AG04450 (cell line): ENCODE measurements at regions not wholly inside any gene's neighbourhood (a gene's known extent, or its start where the extent isn't known, plus 50 kb on each side); places are given as distances from the start of the nearest gene placed in this dataset.

Experiments used
- CTCF ChIA-PET: fragments of 300-600, 350-600 bp; formaldehyde crosslinking; extraction: SDS; loops from one replicate; lab custom pipeline; 2022; ENCODE audit warnings: antibody characterized with exemption, inconsistent platforms; lab: Charles Lee
- POLR2A ChIA-PET: fragments of 350-600 bp; formaldehyde crosslinking; extraction: SDS; loops from one replicate; lab custom pipeline; 2021; ENCODE audit warnings: antibody characterized with exemption, inconsistent platforms; lab: Yijun Ruan, JAX
- DNase-seq: peaks from one replicate; pipeline ENCODE4 v3.0.0-alpha.2; 2011; ENCODE audit warnings: low read depth, low spot score
- H3K27ac ChIP-seq: one replicate; pipeline ENCODE4 v1.5.1; 2012; ENCODE audit warnings: low read depth, low read length, control low read depth
- H3K27me3 ChIP-seq: one replicate; pipeline ENCODE4 v1.6.0; 2012; ENCODE audit warnings: low read length; ENCODE audit not compliant: control insufficient read depth, insufficient read depth
- H3K4me3 ChIP-seq: 2 replicates; pipeline ENCODE4 v1.5.1; 2011; ENCODE audit warnings: mild to moderate bottlenecking, low read depth, low read length, control low read depth
- H3K9me3 ChIP-seq: 2 replicates; pipeline ENCODE4 v1.5.1; 2012; ENCODE audit warnings: low read length; ENCODE audit not compliant: control insufficient read depth, insufficient read depth
- CTCF ChIP-seq: IDR thresholded peaks from 2 replicates; pipeline ENCODE4 v1.5.1; 2011; ENCODE audit warnings: low read depth, low read length, control low read depth, inconsistent platforms

DNA sequence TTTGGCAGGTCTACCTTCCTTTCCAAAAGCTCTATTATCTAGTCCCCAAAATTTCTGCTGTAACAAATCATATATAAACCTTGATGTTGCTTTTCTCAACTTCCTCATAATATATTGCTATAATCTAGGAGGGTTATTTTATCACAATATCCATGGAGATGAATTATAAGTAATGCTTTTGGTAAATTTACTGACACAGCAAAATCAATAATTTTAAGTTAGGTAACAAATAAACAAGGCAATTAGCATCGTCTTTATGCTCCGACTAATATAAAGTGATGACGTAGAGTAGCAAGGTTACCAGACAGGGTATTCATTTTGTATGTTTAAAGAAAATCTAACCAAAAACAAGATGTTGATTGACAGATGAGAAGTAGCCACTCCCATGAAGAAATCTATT is 132.3 kb upstream of the ST8SIA4 start:
- ChIA-PET POLR2A (no interaction called here), CTCF (no interaction called here)
- H3K27me3 ChIP-seq, result no peaks in the 10 kb centered on the region

DNA sequence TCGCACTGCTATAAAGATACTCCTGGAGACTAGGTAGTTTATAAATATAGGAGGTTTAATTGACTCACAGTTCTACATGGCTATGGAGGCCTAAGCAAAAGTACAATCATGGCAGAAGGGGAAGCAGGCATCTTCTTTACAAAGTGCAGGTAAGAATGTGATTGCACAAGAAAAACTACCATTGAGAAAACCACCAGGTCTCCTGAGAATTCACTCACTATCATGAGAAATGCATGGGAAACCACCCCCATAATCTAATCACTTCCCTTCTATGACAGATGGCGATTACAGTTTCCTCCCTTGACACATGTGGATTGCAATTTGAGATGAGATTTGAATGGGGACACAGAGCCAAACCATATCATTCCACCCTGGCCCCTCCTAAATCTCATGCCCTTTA is 121.2 kb upstream of the ST8SIA4 start:
- Histone ChIP-seq H3K9me3 (peaks cover 5% of the 10 kb centered on the region), H3K27ac (no peak overlapping the region), H3K4me3 (no peak overlapping the region), H3K27me3 (no peaks in the 10 kb centered on the region)
- no peak for TF ChIP-seq CTCF
- ChIA-PET CTCF (no interaction called here), POLR2A (no interaction called here)
- DNase-seq, result no peak

More for the DNA sequence above, 132.3 kb upstream of the ST8SIA4 start:
- DNase-seq, result no peak
- TF ChIP-seq CTCF, result no peak
- Histone ChIP-seq H3K27ac (no peak overlapping the region), H3K9me3 (no peaks in the 10 kb centered on the region; the same call in 1 of the 2 replicates), H3K4me3 (no peak overlapping the region)

- TF ChIP-seq CTCF, result no peak
- ChIA-PET POLR2A (no interaction called here), CTCF (no interaction called here)
- no peak overlapping the region for H3K27ac ChIP-seq
- no peaks in the 10 kb centered on the region for H3K9me3 ChIP-seq
- no peaks in the 10 kb centered on the region for H3K27me3 ChIP-seq
- H3K4me3 ChIP-seq, result no peak overlapping the region
- DNase-seq, result no peak
These were observed 115.2 kb upstream of the ST8SIA4 start for GRCh38 chr5:101018299-101018698.

GRCh38 chr5:101012880-101013279 is 109.8 kb upstream of the ST8SIA4 start:
- no peaks in the 10 kb centered on the region for H3K27me3 ChIP-seq
- CTCF ChIA-PET, result no interaction called here

More at GRCh38 chr5:101012880-101013279, 109.8 kb upstream of the ST8SIA4 start:
- POLR2A ChIA-PET, result no interaction called here
- Histone ChIP-seq H3K4me3 (no peak overlapping the region), H3K27ac (no peak overlapping the region), H3K9me3 (no peaks in the 10 kb centered on the region)
- TF ChIP-seq CTCF, result no peak
- DNase-seq, result no peak
